Activated T-cell treated with anti-CD3 and anti-CD28 coated beads, Interleukin-2, amount 50 U/mL, for 4 hours (primary cell): ENCODE measurements at regions not wholly inside any gene's neighbourhood (a gene's known extent, or its start where the extent isn't known, plus 50 kb on each side); places are given as distances from the start of the nearest gene placed in this dataset.
"Not testable (repeated sequence)": the region's sequence is repeated elsewhere in the genome, so short reads cannot be mapped to it uniquely, and the experiment has no call there.

Experiments
- ATAC-seq, 2 donors: fragments of 200-7000 bp; cut with Tn5 transposase; one replicate each; pipeline ENCODE4 v1.10.0; 2021
- DNase-seq: peaks from one replicate; pipeline ENCODE4 v3.0.0-alpha.2; 2020
- H3K27me3 Mint-ChIP-seq: one replicate; pipeline ENCODE4 v1.8.0; 2021; ENCODE audit warnings: low read depth, mixed read lengths
- H3K36me3 Mint-ChIP-seq: one replicate; pipeline ENCODE4 v1.8.0; 2022; ENCODE audit warnings: mixed read lengths; ENCODE audit not compliant: insufficient read depth
- H3K4me1 Mint-ChIP-seq: one replicate; pipeline ENCODE4 v1.8.0; 2021; ENCODE audit warnings: low read depth, mixed read lengths
- H3K4me3 Mint-ChIP-seq: one replicate; pipeline ENCODE4 v1.8.0; 2021; ENCODE audit warnings: mild to moderate bottlenecking, moderate library complexity, mixed read lengths
- H3K9me3 Mint-ChIP-seq: one replicate; pipeline ENCODE4 v1.8.0; 2021; ENCODE audit warnings: mixed read lengths

GRCh38 chr5:115751176-115751575, 65.3 kb downstream of the CDO1 start:
- ATAC-seq = no peak
- DNase-seq = no peak
- Mint-ChIP-seq H3K9me3 (no peaks in the 10 kb centered on the region), H3K4me1 (no peaks in the 10 kb centered on the region), H3K36me3 (no peaks in the 10 kb centered on the region), H3K27me3 (peaks cover 14% of the 10 kb centered on the region), H3K4me3 (no peak overlapping the region)

- Mint-ChIP-seq H3K4me1 (no peaks in the 10 kb centered on the region), H3K9me3 (peaks cover 10% of the 10 kb centered on the region), H3K36me3 (no peaks in the 10 kb centered on the region), H3K27me3 (peaks cover 12% of the 10 kb centered on the region), H3K4me3 (no peak overlapping the region)
- DNase-seq (no peak), ATAC-seq (no peak)
Measured at GRCh38 chr5:115749016-115749415, 67.4 kb downstream of the CDO1 start.

- H3K36me3 Mint-ChIP-seq, H3K4me1 Mint-ChIP-seq, ATAC-seq, H3K4me3 Mint-ChIP-seq, DNase-seq: not testable (repeated sequence)
- peaks cover 24% of the 10 kb centered on the region for H3K9me3 Mint-ChIP-seq
- peaks cover 19% of the 10 kb centered on the region for H3K27me3 Mint-ChIP-seq
Measured at GRCh38 chr5:115739245-115739644, 77.2 kb downstream of the CDO1 start.

GRCh38 chr5:115738830-115739229, 77.6 kb downstream of the CDO1 start:
- H3K4me3 Mint-ChIP-seq = no peak overlapping the region
- peaks cover 19% of the 10 kb centered on the region for H3K27me3 Mint-ChIP-seq
- H3K9me3 Mint-ChIP-seq = peaks cover 20% of the 10 kb centered on the region
- H3K36me3 Mint-ChIP-seq = no peaks in the 10 kb centered on the region
- no peak for ATAC-seq
- no peak for DNase-seq
- peaks cover 4% of the 10 kb centered on the region for H3K4me1 Mint-ChIP-seq

- Mint-ChIP-seq H3K9me3 (peaks cover 12% of the 10 kb centered on the region), H3K4me1 (peaks cover 4% of the 10 kb centered on the region), H3K27me3 (peaks cover 19% of the 10 kb centered on the region), H3K36me3 (no peaks in the 10 kb centered on the region), H3K4me3 (no peak overlapping the region)
- no peak for DNase-seq
- no peak for ATAC-seq
Measured at GRCh38 chr5:115737452-115737851, 79.0 kb downstream of the CDO1 start.

GRCh38 chr5:115736690-115737005, 79.8 kb downstream of the CDO1 start:
- DNase-seq = no peak
- peaks cover 19% of the 10 kb centered on the region for H3K27me3 Mint-ChIP-seq
- H3K4me1 Mint-ChIP-seq = peaks cover 4% of the 10 kb centered on the region
- no peak for ATAC-seq
- H3K4me3 Mint-ChIP-seq = no peak overlapping the region
- peaks cover 6% of the 10 kb centered on the region for H3K9me3 Mint-ChIP-seq
- no peaks in the 10 kb centered on the region for H3K36me3 Mint-ChIP-seq

- ATAC-seq = peak in 1 of 2 donors; percentile 50
- H3K27me3 Mint-ChIP-seq = peaks cover 19% of the 10 kb centered on the region
Measured at GRCh38 chr5:115736004-115736689, 80.3 kb downstream of the CDO1 start.

GRCh38 chr5:115735108-115735998, 81.1 kb downstream of the CDO1 start:
- Mint-ChIP-seq H3K9me3 (peaks cover under 1% of the 10 kb centered on the region), H3K4me1 (peaks cover 4% of the 10 kb centered on the region), H3K36me3 (no peaks in the 10 kb centered on the region), H3K4me3 (no peak overlapping the region), H3K27me3 (peaks cover 19% of the 10 kb centered on the region)
- ATAC-seq (no peak), DNase-seq (no peak)

More at GRCh38 chr5:115736004-115736689, 80.3 kb downstream of the CDO1 start:
- Mint-ChIP-seq H3K9me3 (peaks cover 6% of the 10 kb centered on the region), H3K4me1 (peaks cover 4% of the 10 kb centered on the region), H3K36me3 (no peaks in the 10 kb centered on the region), H3K4me3 (no peak overlapping the region)
- no peak for DNase-seq

- Mint-ChIP-seq H3K4me1 (peaks cover 4% of the 10 kb centered on the region), H3K9me3 (no peaks in the 10 kb centered on the region), H3K4me3 (no peak overlapping the region), H3K36me3 (no peaks in the 10 kb centered on the region), H3K27me3 (peaks cover 19% of the 10 kb centered on the region)
- ATAC-seq (no peak), DNase-seq (no peak)
Measured at GRCh38 chr5:115733607-115734006, 82.9 kb downstream of the CDO1 start.

GRCh38 chr5:115732026-115732425, 84.4 kb downstream of the CDO1 start:
- Mint-ChIP-seq H3K36me3 (no peaks in the 10 kb centered on the region), H3K4me3 (no peak overlapping the region), H3K9me3 (no peaks in the 10 kb centered on the region), H3K27me3 (peaks cover 15% of the 10 kb centered on the region), H3K4me1 (peaks cover 4% of the 10 kb centered on the region)
- no peak for ATAC-seq
- no peak for DNase-seq

GRCh38 chr5:115725522-115725921, 90.9 kb downstream of the CDO1 start:
- ATAC-seq = no peak
- Mint-ChIP-seq H3K36me3 (no peaks in the 10 kb centered on the region), H3K4me3 (no peak overlapping the region), H3K27me3 (peaks cover 25% of the 10 kb centered on the region), H3K9me3 (no peaks in the 10 kb centered on the region), H3K4me1 (no peaks in the 10 kb centered on the region)
- DNase-seq = no peak

GRCh38 chr5:115723220-115723619, 93.2 kb downstream of the CDO1 start:
- peaks cover 28% of the 10 kb centered on the region for H3K27me3 Mint-ChIP-seq

GRCh38 chr5:115720888-115721287, 95.1 kb upstream of the TMED7 start:
- Mint-ChIP-seq H3K4me3 (no peak overlapping the region), H3K36me3 (no peaks in the 10 kb centered on the region), H3K27me3 (peaks cover 29% of the 10 kb centered on the region), H3K9me3 (no peaks in the 10 kb centered on the region), H3K4me1 (no peaks in the 10 kb centered on the region)
- DNase-seq (no peak), ATAC-seq (no peak)

More at GRCh38 chr5:115723220-115723619, 93.2 kb downstream of the CDO1 start:
- H3K4me3 Mint-ChIP-seq = no peak overlapping the region
- no peaks in the 10 kb centered on the region for H3K4me1 Mint-ChIP-seq
- no peak for DNase-seq
- H3K36me3 Mint-ChIP-seq = no peaks in the 10 kb centered on the region
- H3K9me3 Mint-ChIP-seq = no peaks in the 10 kb centered on the region
- no peak for ATAC-seq

- H3K4me3 Mint-ChIP-seq = no peak overlapping the region
- peaks cover under 1% of the 10 kb centered on the region for H3K9me3 Mint-ChIP-seq
- H3K36me3 Mint-ChIP-seq = no peaks in the 10 kb centered on the region
- peaks cover 15% of the 10 kb centered on the region for H3K27me3 Mint-ChIP-seq
- DNase-seq = no peak
- ATAC-seq = no peak
- H3K4me1 Mint-ChIP-seq = no peaks in the 10 kb centered on the region
Measured at GRCh38 chr5:115718927-115719326, 93.1 kb upstream of the TMED7 start.

GRCh38 chr5:115713408-115713807, 87.6 kb upstream of the TMED7 start:
- H3K27me3 Mint-ChIP-seq = peaks cover 12% of the 10 kb centered on the region
- no peak overlapping the region for H3K4me3 Mint-ChIP-seq
- H3K36me3 Mint-ChIP-seq = no peaks in the 10 kb centered on the region
- ATAC-seq (no peak), DNase-seq (no peak)
- H3K4me1 Mint-ChIP-seq = no peaks in the 10 kb centered on the region
- H3K9me3 Mint-ChIP-seq = peaks cover 15% of the 10 kb centered on the region
